IPS-NIHi7 (cell line): ENCODE measurements at regions not wholly inside any gene's neighbourhood (a gene's known extent, or its start where the extent isn't known, plus 50 kb on each side); places are given as distances from the start of the nearest gene placed in this dataset.

Source experiments
- DNase-seq: peaks from one replicate; pipeline ENCODE4 v3.0.0; 2012; ENCODE audit warnings: mixed read lengths; ENCODE audit errors: extremely low spot score

DNA sequence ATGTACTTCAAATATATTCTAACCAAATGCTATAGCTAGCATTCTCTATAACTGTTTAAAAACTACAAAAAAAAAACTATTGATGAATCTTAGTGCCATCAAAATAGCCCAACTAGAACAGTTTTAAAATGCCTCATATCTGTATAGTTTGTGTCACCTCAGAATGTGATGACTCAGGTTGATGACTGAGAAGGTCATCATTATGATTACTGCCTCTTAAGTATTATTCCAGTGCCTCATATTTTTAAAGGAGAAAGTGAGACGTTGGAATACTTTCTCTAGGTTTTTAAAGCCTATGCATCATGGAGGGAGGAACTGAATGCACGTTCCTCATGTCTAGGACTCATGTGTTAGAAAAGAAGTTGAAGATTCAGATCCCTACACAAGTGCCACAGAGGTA, 88.2 kb downstream of the TMA16 start:
- DNase-seq: no peak

DNA sequence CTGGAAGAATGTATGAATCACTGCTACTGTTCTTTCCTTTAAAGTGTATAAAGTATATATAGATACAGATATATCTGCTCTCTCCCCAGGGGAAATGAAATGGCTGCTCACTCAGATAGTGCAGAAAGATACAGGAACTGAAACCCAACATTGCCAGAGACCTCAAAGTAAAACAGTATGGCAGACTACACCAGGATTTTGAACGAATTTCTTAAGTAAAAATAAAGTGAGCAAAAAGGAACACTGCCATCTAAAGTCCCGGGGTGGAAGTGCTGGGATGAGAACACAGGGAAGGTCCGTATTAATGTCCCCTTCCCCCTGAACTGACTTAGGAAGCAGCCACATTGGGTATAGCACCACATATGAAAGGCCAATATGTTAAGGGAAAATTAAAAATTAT, 93.4 kb downstream of the TMA16 start:
- DNase-seq: peak; percentile 23

DNA sequence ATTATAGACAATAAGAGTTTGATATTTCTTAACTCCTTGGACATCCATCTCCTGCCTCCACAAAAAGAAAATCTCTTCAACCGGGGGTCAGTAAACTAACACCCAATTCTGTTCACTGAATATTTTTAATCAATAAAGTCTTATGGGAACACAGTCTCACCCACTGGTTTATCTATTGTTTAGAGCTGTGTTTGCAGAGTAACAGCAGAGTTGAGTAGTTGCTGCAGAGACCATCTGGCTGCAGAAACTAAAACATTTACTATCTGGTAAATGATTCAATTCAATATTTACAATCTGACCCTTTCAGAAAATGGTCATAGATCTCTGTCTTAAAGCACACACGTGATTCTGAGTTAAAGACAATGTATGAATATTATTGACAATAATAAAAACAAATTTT, 94.0 kb downstream of the TMA16 start:
- no peak for DNase-seq

DNA sequence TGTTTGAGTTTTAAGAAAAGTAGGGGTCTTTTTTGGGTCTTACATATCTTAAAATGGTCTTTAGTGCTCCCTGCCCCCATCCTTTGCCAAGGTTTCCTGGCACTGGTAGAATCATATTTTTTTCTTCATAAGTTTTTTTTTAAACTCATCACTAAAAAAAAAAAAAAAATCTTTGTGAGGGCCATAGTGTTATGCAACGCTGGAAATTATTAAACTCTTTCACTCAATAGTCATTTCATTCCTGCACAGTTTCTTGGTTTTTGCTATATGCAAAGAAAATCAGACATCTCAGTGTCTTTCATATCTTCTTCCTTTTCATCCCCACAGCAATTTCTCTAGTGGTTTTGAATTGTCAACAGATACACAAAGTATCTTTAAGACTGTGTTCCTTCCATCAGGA, 95.6 kb downstream of the TMA16 start:
- no peak for DNase-seq

DNA sequence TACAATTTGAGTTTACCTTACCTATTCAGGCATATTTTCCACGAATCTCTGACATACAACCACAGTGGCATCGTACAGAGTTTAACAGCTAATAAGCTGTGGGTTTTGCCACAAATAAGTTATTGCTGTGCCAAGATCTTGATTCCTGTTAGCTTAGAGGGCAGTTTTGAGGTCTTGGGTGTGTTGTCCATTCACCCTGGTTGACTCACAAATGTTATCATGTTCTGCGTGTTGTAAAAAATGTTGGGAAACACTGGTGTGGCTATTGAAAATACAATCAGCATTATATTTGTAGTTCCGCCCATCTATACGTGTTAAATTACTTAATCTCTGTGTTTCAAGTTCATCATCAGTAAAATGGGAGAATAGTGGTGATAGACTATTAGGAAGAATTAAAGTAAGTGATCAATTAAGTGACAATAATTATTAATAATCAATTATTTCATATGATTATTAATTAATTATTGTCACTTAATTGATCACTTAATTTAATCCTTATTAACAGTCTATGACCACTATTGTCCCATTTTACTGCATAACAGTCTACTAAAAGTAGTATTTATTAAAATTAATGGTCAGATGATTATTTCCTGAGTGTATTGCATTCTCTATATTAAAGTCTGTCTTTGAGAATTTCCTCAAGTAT, 96.3 kb downstream of the TMA16 start:
- DNase-seq: no peak

DNA sequence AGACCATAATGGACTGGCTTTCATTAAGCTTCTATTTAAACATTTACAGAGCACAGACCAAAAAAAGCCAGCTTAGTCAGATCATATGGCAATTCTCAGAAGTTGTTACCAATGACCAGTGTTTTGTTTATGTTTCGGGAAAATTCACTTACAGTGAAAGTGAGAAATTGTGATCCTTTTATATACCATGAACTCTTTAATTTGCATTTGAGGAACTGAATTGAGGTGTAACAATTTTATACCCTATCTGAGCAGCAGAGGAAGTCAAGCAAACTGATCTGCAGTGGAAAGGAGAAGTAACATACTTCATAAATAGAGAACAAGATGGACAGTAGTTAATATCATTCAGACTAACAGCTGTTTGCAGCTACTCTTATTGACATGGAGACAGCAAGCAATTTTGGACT, 97.1 kb downstream of the TMA16 start:
- no peak for DNase-seq

DNA sequence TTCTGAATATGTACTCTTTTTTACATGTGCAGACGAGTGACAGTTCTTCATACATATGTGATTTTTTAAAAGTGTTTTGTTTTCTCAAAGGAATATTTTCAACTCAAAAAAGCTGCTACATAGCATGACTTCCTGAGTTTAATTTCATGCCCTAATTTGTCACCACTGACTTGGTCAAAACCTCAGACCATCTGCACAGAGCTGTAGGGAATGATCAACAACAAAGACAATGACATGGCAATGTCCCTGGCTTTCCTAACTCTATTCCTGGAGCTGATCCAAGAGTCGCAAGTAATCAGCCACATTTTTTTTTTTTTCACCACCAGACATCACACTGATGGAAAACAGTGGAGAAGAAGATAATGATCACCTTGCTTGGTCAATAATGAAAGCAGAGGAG, 97.7 kb downstream of the TMA16 start:
- no peak for DNase-seq

DNA sequence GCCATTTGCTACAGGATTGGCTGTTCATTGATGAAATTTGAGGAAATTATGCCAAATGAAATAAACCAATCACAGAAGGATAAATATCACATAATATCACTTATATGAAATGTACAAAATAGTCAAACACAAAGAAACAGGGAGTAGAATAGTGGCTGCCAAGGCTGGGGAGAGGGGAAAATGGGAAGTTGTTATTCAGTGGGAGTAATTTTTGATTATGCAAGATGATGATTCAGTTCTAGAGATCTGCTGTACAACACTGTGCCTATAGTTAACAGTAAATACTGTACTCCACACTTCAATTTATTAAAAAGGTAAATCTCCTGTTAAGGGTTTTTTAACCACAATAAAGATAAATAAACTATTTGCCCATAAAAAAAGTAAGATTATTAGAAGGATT, 101.1 kb downstream of the TMA16 start:
- no peak for DNase-seq

DNA sequence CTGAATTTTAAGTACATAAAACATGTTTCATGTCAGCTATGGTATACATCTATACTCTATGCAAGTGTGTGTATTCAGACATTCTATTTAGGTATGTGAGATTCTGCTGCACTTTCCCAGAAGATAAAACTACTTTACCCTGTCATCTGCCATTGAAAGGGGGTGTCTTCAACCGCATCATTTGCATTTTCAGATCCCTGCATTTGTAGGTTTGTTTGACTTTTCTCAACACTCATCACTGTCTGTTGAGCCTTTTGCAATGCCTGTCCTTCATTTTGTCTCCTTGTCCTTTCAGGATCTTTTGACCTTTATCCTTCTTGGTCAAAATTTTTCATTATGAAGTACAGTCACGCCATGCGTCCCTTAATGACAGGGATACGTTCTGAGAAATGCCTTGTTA, 103.5 kb downstream of the TMA16 start:
- DNase-seq: no peak

DNA sequence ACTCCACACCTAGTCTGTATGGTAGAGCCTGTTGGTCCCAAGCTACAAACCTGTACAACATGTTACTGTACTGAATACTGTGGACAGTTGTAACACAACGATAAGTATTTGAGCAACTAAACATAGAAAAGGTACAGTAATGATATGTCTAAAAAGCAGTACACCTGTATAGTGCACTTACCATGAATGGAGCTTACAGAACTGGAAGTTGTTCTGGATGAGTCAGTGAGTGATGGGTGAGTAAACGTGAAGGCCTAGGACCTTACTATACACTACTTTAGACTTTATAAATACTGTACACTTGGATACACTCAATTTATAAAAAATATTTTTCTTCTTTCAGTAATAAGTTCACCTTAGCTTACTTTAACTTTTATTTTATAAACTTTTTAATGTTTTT, 104.0 kb downstream of the TMA16 start:
- DNase-seq: no peak

DNA sequence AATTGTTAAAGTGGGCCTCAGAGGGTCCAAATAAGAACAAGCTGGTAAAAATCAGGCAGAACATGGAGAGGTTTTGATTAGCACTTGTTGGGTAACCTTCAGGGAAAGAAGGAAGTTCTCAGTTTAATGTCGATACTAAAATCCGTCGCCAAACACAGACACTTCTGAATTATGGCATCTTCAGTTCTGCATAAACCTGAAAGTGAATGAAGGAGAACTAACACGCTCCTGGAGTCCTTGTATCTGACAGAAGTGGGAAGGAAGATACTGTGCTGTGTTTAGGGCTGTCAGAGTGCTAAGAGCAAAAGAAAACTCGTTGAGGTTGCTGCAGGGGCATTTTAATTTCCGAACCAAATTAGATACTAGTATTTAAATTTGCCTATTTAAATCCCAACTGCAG, 106.2 kb downstream of the TMA16 start:
- DNase-seq: no peak

DNA sequence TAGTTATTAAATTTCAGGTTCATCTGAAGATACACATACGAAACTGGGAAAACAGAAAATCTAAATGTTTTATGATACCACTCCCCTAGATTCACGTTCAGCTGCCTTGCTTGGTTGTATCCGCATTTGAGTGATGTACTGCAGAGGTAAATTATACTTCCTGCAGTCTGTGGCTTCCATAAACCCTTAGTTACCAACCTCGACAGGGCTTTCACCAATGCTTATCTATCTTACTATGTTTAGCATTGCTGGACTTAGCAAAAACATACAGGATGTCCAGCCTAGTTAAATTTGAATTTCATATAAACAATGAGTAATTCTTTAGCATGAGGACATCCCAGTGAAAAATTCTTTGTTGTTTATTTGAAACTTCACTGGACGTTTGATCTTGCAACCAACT, 108.8 kb downstream of the TMA16 start:
- DNase-seq: no peak

DNA sequence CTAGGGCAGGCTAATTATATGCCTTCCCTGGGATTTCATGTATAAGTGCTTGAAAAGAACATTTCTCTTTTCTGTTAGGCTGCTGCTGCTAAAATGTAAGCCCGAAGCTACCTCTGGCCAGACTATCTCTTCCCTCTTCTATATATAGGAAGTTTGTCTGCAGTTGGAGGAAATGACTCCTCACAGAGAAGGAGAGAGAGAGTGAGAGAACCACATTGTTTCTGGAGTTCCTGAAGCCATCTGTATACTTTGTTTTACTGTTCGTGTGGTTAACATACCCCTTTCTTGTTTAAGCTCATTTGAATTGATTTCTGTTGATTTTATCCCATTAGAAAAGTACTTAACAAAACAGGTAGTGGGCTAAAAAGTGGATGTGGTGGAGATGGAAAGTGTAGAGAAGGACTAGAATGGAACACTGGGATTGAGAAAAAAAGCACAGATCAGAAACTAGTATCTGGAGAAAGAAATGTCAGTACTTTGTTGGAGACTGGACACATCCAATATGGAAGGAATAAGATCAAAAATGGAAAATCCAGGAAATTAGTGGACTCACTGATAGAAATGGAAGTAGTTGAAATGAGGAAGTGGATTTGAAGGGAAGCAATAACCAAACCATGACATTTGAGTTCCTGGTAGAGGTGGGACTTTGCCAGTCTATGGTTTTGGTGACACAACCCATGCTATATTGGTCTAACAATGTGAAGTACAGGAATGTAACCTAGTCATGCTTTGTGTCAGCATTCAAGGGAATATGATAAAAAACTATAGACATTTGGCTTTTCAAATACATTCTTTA, 112.6 kb downstream of the TMA16 start:
- no peak for DNase-seq

DNA sequence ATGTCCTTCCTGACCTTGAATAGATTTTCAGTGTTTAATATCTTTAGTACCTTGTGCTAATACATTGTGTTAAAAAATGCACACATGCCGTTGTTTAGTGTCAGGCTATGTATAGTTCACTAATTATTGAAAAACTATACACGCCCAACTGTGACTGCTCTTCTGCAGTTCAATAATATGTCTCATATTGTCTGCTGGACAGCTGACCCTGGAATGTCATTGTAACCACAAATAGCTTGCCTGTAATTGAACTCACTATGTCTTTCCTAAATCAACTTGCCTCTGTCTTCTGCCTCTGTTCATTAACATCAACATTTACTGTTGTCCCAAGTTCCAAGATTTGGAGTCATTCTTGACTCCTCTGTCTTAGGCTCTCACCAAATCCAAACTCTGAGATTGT, 114.5 kb downstream of the TMA16 start:
- DNase-seq: no peak

DNA sequence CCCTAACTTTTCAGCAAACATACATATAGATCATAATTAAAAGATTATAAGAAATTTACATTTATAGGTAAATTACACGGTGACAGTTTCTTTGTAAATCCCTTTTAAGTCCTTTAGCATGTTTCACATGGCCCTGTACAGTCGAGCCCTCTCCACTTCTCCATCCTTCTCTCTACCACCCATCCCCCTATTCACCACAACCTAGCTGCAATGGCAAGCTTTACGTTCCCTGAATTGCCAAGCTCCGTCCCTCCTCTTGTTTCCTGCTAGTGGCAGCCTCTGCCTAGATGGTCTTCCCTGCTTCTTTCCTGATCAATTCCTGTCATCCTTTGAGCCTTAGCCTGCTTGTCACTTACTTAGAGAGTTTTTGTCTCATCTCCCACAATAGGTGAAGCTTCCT, 116.2 kb downstream of the TMA16 start:
- no peak for DNase-seq

DNA sequence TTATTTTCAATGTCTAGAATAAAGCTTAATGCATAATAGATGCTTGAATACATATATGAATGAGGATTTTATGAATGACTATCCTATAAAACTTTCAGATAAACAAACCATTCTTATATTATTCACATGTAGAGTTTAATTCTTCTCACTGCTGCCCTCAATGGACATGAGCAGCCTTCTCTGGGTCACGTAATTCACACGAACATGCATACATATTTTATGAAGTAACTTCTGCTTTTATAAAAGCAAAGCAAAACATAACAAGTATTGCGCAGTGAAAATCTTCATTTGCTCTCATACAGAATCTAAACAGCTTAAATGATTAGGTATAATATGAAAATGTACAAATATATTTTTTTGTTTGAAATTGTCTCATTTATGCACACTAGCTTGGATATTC, 116.7 kb downstream of the TMA16 start:
- DNase-seq: no peak

DNA sequence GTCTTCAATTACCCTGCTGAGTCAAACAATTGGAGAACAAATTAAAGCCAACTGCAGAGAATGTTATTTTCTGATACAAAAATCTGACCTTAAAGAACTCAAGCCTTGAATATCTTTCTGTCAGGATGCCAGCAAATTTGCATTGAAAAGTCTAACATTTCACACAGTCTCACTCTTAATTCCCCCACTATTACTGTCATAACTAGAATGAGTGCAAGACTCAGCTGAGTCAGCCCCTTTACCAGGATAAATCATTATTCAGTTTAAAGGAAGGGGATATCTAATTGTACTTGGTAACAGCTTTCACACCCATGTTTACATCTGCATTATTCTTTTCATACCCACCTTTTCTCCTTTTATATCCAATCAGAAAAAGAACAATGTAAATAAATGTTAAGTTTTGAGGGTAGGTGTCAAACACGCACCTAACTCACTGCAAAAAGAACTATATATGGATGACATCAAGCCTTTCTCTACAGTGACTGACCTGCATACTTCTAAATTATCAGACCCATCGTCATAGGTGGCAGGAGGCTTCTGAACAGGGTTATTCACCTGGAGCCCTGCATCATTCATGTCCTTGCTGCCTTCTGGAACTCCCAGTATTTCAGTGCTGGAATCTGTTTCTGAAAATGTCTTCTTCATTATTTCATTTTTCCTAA, 117.4 kb downstream of the TMA16 start:
- DNase-seq: no peak

DNA sequence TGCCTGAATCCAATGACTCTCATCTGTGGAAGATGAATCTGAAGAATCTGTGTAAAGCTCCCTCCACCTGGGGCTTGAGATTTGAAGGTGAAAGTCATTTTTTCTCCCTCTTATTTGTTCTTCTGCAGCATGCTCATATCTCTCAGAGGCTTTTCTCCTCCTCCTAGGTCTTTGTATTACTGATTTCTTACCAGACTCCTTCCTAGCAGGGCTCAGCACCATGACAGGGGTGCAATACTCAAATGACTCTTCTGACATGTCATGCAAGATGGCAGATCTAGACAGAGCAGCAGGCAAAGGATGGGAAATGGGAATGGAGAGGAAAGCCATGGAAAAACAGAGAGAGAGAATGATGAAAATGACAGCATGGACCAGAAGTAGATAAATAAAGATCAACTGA, 118.3 kb downstream of the TMA16 start:
- DNase-seq: no peak

DNA sequence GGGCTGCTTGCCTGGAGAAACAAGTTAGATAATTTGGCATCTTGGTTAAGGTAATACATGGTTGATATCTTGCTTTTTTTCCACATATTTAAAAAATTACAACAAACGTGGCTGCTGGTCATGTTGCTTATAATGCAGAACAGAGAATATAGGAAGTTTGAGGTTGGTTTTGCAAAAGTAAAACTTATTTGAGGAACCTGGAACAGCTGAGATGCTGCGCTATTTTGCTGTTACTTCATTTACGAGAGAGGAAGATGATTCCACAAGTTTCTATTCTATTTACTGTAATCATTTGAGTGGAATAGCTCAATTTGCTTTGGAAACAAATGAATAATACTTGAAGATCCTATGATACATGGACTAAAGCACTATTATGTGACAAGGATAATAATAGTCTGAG, 118.9 kb downstream of the TMA16 start:
- no peak for DNase-seq

DNA sequence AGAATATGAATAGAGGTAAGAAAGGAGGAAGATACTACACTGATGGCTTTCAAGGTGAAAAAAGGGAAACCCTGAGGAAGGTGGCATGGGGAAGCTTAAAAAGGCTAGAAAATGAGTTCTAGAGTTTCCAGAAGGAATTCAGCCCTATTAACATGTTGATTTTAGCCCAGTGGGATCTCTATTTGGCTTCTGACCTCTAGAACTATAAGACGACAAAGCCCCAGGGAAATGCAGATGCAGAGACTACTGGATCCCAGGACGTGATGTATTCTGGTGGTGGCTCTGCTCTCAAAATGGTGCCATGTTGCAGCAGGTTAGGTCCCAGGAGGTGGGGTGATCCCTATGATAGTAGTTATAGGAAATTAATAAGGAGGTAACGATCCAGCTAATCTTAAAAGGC, 120.4 kb downstream of the TMA16 start:
- no peak for DNase-seq

DNA sequence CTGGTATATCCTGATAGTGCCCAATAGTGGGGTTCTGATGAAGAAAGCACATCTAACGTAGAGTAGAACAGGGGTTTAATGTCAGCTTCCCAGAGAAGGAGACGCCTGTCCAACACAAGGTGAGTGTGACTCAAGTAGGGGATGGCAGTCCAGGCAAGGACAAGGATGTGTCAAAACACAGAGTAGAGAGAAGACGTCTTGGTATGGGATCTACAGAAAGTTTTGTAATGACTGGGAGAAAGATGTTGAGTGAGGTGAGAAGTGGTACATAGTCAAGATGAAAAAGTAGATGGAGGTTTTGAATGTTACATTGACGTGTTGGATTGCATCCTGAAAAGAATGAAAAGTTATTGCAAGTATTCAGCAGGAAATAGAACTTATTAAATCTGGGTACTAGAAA, 124.4 kb downstream of the TMA16 start:
- DNase-seq: no peak

DNA sequence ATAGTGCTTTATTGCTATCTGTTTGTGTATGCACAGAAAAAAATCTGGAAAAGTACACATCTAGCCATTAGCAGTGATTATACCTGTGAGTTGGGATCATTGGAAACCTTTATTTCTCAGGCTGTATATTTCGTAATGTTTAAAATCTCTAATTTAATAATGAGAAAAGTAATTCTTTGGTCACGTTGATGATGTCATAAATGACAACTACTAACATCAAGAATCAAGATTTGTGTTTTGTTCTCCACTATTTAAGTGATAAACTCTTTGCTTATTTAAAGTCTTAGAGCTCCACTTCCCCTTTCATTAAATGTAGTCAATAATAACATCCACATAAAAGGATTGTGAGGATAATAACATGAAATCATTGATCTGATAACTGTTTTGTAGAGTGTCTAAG, 126.2 kb downstream of the TMA16 start:
- no peak for DNase-seq

DNA sequence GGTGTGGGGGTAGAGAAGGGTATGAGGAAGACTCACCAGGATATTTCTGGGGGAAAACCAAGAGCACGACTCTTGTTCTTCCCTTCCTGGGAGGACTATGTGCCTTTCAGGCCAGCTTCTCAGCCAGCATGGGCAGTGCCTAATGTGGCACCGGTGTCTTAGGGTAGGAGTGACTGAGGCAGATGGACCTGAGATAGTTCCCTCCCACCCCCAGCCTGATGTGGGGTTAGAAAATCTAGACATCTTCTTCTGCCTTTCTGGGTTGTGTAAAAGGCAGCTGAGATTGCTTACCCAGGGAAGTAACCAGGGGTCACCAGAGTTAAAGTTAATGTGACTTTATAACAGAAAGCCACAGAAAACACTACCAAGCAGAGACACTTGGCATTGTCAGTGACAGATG, 127.3 kb downstream of the TMA16 start:
- no peak for DNase-seq
